Natural killer cell treated with Interleukin-12 subunit alpha and Interleukin-12 subunit beta and Interleukin-15 and Interleukin-18, amount 100 ng/mL, for 72 hours (primary cell): ENCODE measurements at regions not wholly inside any gene's neighbourhood (a gene's known extent, or its start where the extent isn't known, plus 50 kb on each side); places are given as distances from the start of the nearest gene placed in this dataset.
A peak's percentile ranks its signal among the peaks of the same experiment; 100 is the strongest.

ENCODE experiments used
- ATAC-seq, 2 donors: fragments of 150-1000 bp; cut with Tn5 transposase in 1 of 2; sonication (Bioruptor Pico), chemical (Tn5 transposase) in 1 of 2; 2 replicates each; pipeline ENCODE4 v1.10.0; 2021
- DNase-seq: peaks from one replicate; pipeline ENCODE4 v3.0.0; 2022; ENCODE audit warnings: low spot score
- H3K27ac Mint-ChIP-seq, 2 donors: 1 replicate in 1 of 2; 2 replicates in 1 of 2; pipeline ENCODE4 v1.8.0; 2022; ENCODE audit warnings: mixed read lengths in 2 of 2, mild to moderate bottlenecking in 1 of 2, moderate library complexity in 1 of 2
- H3K27me3 Mint-ChIP-seq, 2 donors: 1 replicate in 1 of 2; 2 replicates in 1 of 2; pipeline ENCODE4 v1.8.0; 2022; ENCODE audit warnings: mixed read lengths in 2 of 2
- H3K36me3 Mint-ChIP-seq: one replicate; pipeline ENCODE4 v1.8.0; 2022; ENCODE audit warnings: mixed read lengths
- H3K4me1 Mint-ChIP-seq, 2 donors: 1 replicate in 1 of 2; 2 replicates in 1 of 2; pipeline ENCODE4 v1.8.0; 2022; ENCODE audit warnings: low read depth in 2 of 2, mixed read lengths in 2 of 2, mild to moderate bottlenecking in 1 of 2
- H3K4me3 Mint-ChIP-seq: one replicate; pipeline ENCODE4 v1.8.0; 2022; ENCODE audit warnings: mixed read lengths
- H3K9me3 Mint-ChIP-seq: 2 replicates; pipeline ENCODE4 v1.8.0; 2022; ENCODE audit warnings: mixed read lengths

DNA sequence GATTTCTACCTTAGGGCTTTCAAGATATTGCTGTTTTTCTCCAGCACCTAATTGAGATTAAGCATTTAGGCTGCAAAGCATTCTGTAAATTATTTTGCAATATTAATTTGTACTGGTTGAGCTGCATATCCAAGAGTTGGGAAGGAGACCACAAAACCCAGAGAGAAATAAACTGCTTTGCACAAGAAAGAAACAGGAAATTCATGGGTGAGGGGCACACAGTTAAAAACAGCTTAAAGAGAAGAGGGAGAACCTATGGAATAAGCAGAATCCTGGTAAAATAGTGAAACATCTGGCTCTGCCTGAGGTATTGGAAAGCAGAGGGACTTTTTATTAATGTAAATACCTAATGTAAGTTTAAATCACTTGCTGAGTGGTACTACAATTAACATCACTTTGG, 243.0 kb downstream of the TMEM167A start:
- DNase-seq, result no peak
- Mint-ChIP-seq H3K9me3 (peaks cover 11% of the 10 kb centered on the region), H3K4me1 (no peaks in the 10 kb centered on the region), H3K4me3 (no peak overlapping the region), H3K27me3 (peaks cover 0 to 6% of the 10 kb centered on the region in 2 donors), H3K27ac (no peak overlapping the region), H3K36me3 (peaks cover 12% of the 10 kb centered on the region)
- no peak for ATAC-seq

DNA sequence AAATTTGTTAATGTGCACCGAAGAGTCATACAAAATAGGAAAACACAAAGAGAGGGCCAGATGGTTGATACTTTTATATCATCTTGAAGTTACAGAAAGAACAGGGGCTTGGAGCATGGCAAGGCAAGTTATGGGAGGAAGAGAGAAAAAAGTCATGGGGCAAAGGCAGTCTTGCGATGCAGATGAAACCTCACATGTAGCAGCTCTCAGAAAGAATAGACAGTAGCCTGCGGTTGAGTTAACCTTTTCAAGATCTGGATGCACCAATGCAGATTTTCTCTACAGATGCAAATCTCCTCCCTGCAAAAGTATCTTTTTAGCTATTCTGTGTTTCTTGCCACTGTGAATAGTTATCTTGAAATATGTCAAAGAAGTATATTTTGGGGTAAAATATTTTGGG, 243.9 kb downstream of the TMEM167A start:
- ATAC-seq, result no peak
- H3K4me3 Mint-ChIP-seq, result no peak overlapping the region
- H3K27me3 Mint-ChIP-seq, result peaks cover 0 to 6% of the 10 kb centered on the region in 2 donors

GRCh38 chr5:82832445-82832844, 244.7 kb downstream of the TMEM167A start:
- Mint-ChIP-seq H3K27ac (no peak overlapping the region), H3K9me3 (peaks cover 11% of the 10 kb centered on the region), H3K27me3 (peaks cover 0 to 6% of the 10 kb centered on the region in 2 donors), H3K4me3 (no peak overlapping the region), H3K4me1 (no peaks in the 10 kb centered on the region), H3K36me3 (peaks cover 12% of the 10 kb centered on the region)
- DNase-seq (no peak), ATAC-seq (no peak)

More for the DNA sequence above, 243.9 kb downstream of the TMEM167A start:
- Mint-ChIP-seq H3K9me3 (peaks cover 11% of the 10 kb centered on the region), H3K27ac (no peak overlapping the region), H3K36me3 (peaks cover 12% of the 10 kb centered on the region), H3K4me1 (no peaks in the 10 kb centered on the region)
- DNase-seq, result no peak

GRCh38 chr5:82828211-82828610, 249.0 kb downstream of the TMEM167A start:
- Mint-ChIP-seq H3K27me3 (peaks cover 0 to 5% of the 10 kb centered on the region in 2 donors), H3K4me3 (no peak overlapping the region)
- no peak for DNase-seq

GRCh38 chr5:82827651-82828050, 249.5 kb downstream of the TMEM167A start:
- no peaks in the 10 kb centered on the region for H3K4me1 Mint-ChIP-seq
- DNase-seq (no peak), ATAC-seq (no peak)
- no peaks in the 10 kb centered on the region for H3K36me3 Mint-ChIP-seq
- H3K27ac Mint-ChIP-seq, result no peak overlapping the region
- no peak overlapping the region for H3K4me3 Mint-ChIP-seq
- H3K9me3 Mint-ChIP-seq, result peaks cover 4% of the 10 kb centered on the region
- no peaks in the 10 kb centered on the region for H3K27me3 Mint-ChIP-seq

More at GRCh38 chr5:82828211-82828610, 249.0 kb downstream of the TMEM167A start:
- no peaks in the 10 kb centered on the region for H3K4me1 Mint-ChIP-seq
- H3K36me3 Mint-ChIP-seq, result no peaks in the 10 kb centered on the region
- H3K9me3 Mint-ChIP-seq, result peaks cover 4% of the 10 kb centered on the region
- H3K27ac Mint-ChIP-seq, result no peak overlapping the region
- no peak for ATAC-seq

- DNase-seq (no peak), ATAC-seq (no peak)
- Mint-ChIP-seq H3K4me1 (peaks cover 18 to 29% of the 10 kb centered on the region in 2 donors), H3K27me3 (no peaks in the 10 kb centered on the region), H3K27ac (peak overlapping the region in 1 of 2 donors; percentile 16), H3K9me3 (peaks cover 3% of the 10 kb centered on the region), H3K36me3 (peaks cover 7% of the 10 kb centered on the region), H3K4me3 (no peak overlapping the region)
Observed at GRCh38 chr5:82822634-82822927, 254.6 kb downstream of the TMEM167A start.

- DNase-seq (no peak), ATAC-seq (no peak)
- Mint-ChIP-seq H3K4me3 (no peak overlapping the region), H3K27me3 (no peaks in the 10 kb centered on the region), H3K27ac (peak overlapping the region in 1 of 2 donors; percentile 16), H3K9me3 (peaks cover 3% of the 10 kb centered on the region), H3K36me3 (peaks cover 7% of the 10 kb centered on the region), H3K4me1 (peaks cover 19 to 30% of the 10 kb centered on the region in 2 donors)
Observed at GRCh38 chr5:82821846-82822633, 255.2 kb downstream of the TMEM167A start.

GRCh38 chr5:82820961-82821845, 256.0 kb downstream of the TMEM167A start:
- Mint-ChIP-seq H3K4me1 (peaks cover 19 to 31% of the 10 kb centered on the region in 2 donors), H3K9me3 (peaks cover 3% of the 10 kb centered on the region), H3K4me3 (peak overlapping the region; percentile 25)

GRCh38 chr5:82820188-82820587, 257.0 kb downstream of the TMEM167A start:
- peak in 1 of 2 donors; percentile 49 for ATAC-seq
- no peaks in the 10 kb centered on the region for H3K27me3 Mint-ChIP-seq
- peaks cover 7% of the 10 kb centered on the region for H3K36me3 Mint-ChIP-seq
- peaks cover 19 to 34% of the 10 kb centered on the region in 2 donors for H3K4me1 Mint-ChIP-seq
- no peak for DNase-seq
- H3K9me3 Mint-ChIP-seq, result peaks cover 3% of the 10 kb centered on the region
- peak overlapping the region; percentile 16 to 33 for H3K27ac Mint-ChIP-seq
- peak overlapping the region; percentile 58 for H3K4me3 Mint-ChIP-seq

More at GRCh38 chr5:82820961-82821845, 256.0 kb downstream of the TMEM167A start:
- no peaks in the 10 kb centered on the region for H3K27me3 Mint-ChIP-seq
- peak overlapping the region; percentile 16 to 33 for H3K27ac Mint-ChIP-seq
- ATAC-seq (no peak), DNase-seq (no peak)
- H3K36me3 Mint-ChIP-seq, result peaks cover 7% of the 10 kb centered on the region

GRCh38 chr5:82817897-82818676, 259.1 kb downstream of the TMEM167A start:
- H3K4me3 Mint-ChIP-seq, result peak overlapping the region; percentile 13
- peaks cover 7% of the 10 kb centered on the region for H3K36me3 Mint-ChIP-seq
- H3K9me3 Mint-ChIP-seq, result peaks cover 3% of the 10 kb centered on the region
- peak overlapping the region; percentile 9 to 74 for H3K27ac Mint-ChIP-seq
- H3K4me1 Mint-ChIP-seq, result peaks cover 19 to 38% of the 10 kb centered on the region in 2 donors
- peak; percentile 66 for DNase-seq
- peaks cover 0 to 3% of the 10 kb centered on the region in 2 donors for H3K27me3 Mint-ChIP-seq
- peak; percentile 75 to 92 for ATAC-seq

DNA sequence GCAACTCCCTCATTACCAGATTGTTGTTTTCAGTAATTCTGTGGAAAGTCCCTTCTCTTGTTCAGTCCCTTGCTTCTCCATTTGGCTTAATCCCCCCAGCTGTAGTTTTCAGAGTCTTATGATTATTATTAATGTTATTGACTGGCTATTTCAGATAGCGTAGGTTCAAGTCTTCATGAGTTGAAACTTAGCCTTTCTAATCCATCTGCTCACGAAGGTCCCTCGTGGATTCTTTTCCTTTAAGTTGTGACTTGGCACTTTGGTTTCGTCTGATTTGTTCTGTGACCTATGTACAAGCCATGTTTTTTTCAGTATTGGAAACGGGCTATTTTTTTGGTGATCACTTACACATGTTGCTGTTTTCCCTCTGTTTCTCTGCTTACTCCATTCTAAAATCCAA, 260.3 kb downstream of the TMEM167A start:
- Mint-ChIP-seq H3K27ac (no peak overlapping the region), H3K4me3 (no peak overlapping the region), H3K36me3 (peaks cover 7% of the 10 kb centered on the region), H3K9me3 (peaks cover 3% of the 10 kb centered on the region), H3K4me1 (peaks cover 19 to 44% of the 10 kb centered on the region in 2 donors), H3K27me3 (peaks cover 0 to 6% of the 10 kb centered on the region in 2 donors)
- no peak for ATAC-seq
- DNase-seq, result no peak

DNA sequence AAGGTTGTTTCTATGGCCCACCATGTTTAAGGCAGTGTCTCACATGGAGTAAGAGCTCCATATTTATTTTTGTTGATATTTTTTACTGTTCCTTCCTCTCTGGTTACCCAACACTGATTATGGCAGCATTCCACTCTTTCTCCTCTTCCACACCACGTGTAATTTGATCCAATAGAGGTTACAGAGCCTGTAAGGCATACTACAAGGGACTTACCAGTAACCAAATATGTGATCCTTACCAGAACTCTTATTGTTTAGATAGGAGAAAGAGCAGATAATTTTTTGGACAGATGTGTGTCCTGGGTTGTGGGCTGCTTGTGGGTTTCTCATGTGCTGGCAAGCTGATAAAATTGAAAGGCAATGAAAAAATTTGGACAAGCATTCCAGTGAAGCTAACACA, 261.3 kb downstream of the TMEM167A start:
- H3K27ac Mint-ChIP-seq, result no peak overlapping the region
- no peak overlapping the region for H3K4me3 Mint-ChIP-seq
- H3K36me3 Mint-ChIP-seq, result peaks cover 7% of the 10 kb centered on the region
- no peak for DNase-seq
- H3K4me1 Mint-ChIP-seq, result peaks cover 19 to 41% of the 10 kb centered on the region in 2 donors
- H3K27me3 Mint-ChIP-seq, result peaks cover 2 to 6% of the 10 kb centered on the region in 2 donors
- H3K9me3 Mint-ChIP-seq, result peaks cover 3% of the 10 kb centered on the region
- no peak for ATAC-seq

GRCh38 chr5:82813861-82814260, 263.3 kb downstream of the TMEM167A start:
- H3K4me1 Mint-ChIP-seq, result peaks cover 6 to 26% of the 10 kb centered on the region in 2 donors

More at GRCh38 chr5:82813861-82814260, 263.3 kb downstream of the TMEM167A start:
- Mint-ChIP-seq H3K9me3 (no peaks in the 10 kb centered on the region), H3K27ac (no peak overlapping the region), H3K4me3 (no peak overlapping the region), H3K36me3 (no peaks in the 10 kb centered on the region), H3K27me3 (peaks cover 3 to 6% of the 10 kb centered on the region in 2 donors)
- ATAC-seq, result no peak
- no peak for DNase-seq
